ENCODE measurements at regions not wholly inside any gene's neighbourhood (a gene's known extent, or its start where the extent isn't known, plus 50 kb on each side); places are given as distances from the start of the nearest gene placed in this dataset.

DNA sequence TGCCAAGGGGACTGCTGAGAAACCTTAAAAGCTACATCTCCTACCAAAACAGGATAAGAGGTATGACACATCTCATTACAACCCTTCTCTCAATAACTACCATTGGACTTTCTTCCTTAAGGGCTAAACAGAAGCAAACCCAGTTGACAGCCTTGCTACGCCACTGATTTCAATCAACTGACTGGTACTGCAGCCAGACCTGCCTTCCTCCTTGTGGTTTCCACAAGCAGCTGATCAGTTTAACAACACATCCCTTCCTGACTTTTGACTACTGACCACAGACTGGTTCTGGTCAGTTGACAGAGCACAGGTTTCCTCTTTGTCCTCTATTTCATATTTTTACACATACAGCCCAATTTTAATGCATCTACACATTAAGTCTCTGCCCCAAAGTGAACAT, 108.8 kb downstream of the ADAMTS1 start:
- DNase-seq: no peak

DNA sequence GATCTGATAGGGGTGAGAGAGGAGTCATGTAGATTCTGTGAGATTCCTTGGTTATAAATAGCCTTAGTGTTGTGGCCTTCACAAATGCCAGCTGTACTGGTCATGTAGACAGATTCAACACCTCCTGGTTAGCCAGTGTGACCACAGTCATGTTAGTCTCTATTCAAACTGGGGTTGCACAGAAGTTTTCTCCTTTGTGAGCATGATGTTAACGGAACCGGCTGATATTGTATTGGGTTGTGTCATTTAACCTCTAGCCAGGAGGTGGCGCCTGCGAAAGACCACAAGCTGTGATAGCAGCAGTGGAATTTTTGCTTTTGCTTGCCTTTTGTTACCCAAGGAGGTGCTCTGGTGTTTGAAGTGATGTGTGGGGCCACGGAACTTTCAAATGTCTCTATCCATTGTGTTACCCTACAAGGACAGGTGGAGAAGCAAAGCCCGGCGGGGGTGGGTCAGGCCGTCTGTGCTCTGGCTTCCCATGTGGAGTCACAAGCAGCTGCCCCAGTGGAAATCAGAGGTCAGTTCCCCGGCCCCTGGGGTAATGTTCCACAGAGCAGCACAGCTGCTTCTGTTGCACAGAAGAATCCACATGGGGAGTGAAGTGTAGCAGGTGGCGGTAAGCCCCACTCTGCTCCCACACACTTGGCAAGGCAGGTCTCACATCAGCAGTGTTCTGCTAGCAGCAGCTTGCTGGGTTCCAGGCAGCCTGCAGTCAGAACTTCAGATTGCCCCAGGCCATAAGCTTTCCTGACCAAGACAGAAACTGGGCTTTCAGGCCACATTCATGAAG, 112.6 kb downstream of the ADAMTS1 start:
- DNase-seq: peak; percentile 24 to 39 (median 27)

DNA sequence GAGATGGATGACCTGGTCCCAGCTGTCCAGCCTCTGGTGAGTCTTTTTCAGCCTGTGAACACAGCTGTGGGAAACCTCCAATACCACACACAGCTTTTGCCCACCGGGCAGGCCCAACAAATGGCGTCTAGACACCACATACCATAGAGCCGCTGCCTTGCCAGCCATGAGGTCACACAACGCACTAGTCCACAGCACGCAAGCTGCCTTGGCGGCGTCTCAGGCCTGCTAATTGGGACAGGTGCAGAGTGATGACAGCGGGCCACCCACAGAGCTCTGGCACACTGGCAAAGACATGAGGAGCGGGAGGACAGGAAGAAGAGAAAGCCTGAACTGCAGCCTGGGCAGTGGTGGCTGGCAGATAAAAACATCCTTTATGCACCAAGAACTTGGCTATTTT, 125.5 kb downstream of the ADAMTS1 start:
- no peak for DNase-seq

DNA sequence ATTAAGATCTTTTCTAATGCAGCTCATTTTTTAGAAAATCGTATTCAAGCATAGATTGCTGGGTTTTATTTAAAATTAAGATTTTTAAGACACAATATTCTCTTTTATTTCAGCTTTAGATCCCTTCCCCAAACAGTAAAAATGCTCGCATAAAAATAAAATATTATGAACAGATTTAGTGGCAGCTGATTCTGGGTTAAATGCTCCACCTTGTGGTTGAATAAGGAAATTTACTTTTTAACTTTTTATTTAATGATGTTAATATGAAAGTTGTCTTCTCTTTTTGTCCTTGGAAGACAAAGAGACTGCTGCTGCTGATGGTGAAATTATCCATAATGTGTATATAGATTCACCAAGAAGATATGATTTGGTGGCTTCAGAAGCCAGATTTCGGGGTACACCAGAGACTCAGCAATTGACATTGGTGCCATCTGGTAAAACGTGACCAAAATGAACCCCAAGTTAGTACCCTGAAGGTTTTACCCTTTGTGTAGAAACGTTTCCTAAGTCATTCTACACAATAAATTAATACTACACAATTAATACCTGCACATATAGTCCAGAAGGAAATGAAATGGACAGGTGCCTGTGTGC, 128.0 kb downstream of the ADAMTS1 start:
- DNase-seq: peak; percentile 17 to 55 (median 54)

DNA sequence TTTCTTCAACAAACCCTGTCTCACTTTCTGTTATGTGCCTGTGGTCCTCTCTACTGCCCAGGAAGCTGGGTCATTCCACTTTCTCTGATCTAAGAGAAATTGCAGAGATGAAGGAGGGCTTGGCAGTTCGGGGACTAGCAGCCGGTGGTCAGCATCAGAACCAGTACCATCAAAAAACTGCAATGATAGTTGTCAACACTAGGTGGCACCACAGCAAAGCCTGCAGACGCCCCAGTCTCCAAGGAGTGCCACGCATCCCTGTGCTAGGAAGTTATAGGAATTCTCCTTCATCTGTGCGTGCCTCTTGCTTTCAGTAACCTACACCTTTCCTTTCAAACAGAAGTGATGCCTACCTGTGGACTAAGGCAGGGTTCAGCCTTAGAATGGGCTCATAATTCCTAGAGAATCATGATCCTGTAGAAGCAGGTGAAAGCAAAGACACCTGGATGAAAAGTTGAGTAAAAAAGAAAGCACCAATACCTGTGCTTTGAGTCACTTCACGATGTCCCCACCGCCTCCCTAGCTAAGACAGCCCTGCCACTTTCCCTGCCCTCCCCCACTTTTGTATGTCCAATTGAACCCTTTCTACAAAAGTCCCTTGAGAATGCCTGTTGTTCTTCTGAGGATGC, 129.2 kb downstream of the ADAMTS1 start:
- peak; percentile 50 to 65 (median 61) for DNase-seq

DNA sequence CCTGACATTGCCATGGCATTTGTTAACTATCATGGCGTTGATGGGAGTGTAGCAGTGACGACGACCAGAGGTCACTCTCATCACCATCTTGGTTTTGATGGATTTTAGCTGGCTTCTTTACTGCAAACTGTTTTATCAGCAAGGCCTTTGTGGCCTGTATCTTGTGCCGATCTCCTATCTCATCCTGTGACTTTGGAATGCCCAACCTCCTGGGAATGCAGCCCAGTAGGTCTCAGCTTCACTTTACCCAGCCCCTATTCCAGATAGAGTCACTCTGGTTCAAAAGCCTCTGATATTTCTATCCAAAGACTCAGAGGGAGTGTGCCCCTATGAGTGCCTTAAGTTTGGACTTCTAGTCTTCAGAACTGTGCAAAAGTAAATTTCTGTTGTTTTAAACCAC, 130.1 kb downstream of the ADAMTS1 start:
- DNase-seq: no peak

DNA sequence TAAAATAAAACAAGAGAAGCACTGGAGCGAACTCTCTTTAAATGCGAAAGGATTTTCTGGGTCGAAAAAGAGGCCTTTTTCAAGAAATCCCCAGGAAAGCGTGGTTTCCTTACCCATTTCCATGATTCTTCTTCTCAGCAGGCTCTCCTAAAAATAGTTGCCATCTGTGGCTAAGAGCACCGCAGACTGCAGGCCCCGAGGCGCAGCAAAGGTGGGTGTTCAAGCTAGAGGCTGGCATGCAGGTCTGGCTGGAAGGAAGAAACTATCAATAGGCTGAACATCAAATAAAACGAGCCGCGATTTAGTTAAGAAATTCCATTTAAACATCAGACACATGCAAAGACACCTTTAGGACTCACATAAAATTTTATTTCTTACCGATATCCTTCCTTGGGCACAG, 135.1 kb downstream of the ADAMTS1 start:
- DNase-seq: no peak

DNA sequence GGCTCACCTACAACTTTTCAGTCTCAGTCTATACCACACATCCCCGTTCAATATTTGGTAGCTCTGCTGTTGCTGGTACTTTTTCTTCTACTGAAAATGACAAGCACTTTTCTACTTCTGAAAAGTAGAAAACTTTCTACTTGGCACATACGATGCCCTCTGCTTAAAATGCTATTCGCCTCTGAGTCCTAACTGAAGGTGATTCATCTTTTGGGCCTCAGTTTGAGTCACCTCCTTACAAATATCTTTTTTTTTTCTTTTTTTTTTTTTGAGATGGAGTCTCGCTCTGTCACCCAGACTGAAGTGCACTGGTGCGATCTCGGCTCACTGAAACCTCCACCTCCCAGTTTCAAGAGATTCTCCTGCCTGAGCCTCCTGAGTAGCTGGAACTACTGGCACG, 136.0 kb upstream of the CYYR1 start:
- DNase-seq: peak in 1 of 3 donors; percentile 4

DNA sequence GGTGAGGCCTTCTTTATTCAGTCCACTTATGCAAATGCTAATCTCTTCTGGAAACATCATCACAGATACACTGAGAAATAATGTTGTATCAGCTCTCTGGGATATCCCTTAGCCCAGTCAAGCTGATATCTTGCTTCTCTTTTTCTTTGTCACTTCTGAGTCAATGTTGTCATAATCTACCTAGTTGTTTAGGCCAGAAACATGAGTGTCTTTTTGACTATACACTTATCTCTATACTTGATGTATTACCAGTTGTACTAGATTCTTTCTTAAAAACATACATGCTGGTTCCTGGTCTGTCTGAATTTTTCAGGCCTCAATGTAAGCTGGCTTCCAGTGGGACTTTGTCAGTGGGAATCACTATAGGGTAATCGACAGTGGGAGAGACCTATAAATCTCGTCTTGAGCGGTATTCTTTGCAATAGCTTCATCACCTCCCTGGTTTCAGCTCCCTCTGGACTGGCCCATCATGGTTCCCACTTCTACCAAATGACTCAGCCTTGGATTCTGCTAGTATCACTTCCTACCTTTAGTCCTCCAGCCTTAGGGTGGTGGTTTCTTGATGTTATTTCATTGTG, 135.2 kb upstream of the CYYR1 start:
- DNase-seq: no peak

DNA sequence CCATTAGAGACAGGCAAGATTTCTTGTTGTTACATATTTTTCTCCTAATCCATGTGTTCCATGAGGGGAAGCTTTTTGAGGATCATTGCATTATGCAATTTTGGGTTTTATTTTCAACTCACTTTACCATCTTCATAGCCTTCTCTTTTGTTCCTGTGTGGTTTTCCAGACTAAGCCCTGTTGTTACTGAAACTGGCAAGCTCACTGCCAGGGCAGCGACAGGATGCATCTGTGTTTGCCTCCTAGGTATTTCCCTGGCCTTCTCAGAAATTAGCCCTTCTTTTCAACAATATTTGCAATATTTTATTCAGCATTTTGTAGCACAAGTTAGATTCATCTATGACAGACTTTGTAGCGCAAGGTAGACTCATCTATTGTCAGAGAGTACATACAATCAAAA, 134.2 kb upstream of the CYYR1 start:
- DNase-seq: no peak

DNA sequence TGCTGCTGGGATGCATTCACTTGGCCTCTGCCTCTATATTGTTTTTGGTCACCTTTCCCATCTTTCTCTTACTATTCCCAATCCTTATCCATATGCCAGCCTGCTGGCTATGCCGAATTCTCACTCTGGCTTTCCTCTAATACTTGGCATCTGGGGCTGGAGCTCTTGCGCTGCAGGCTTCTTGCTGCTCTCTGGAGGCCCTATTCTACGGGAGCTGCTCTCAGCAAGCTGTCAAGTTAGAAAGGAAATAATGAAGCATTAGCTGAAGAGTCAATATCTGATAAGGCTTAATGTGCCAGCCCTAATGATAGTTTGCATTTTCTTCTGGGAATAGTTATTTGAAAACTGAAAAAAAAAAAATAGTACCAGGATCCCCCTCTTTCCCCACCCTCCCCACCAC, 125.3 kb upstream of the CYYR1 start:
- DNase-seq: no peak

DNA sequence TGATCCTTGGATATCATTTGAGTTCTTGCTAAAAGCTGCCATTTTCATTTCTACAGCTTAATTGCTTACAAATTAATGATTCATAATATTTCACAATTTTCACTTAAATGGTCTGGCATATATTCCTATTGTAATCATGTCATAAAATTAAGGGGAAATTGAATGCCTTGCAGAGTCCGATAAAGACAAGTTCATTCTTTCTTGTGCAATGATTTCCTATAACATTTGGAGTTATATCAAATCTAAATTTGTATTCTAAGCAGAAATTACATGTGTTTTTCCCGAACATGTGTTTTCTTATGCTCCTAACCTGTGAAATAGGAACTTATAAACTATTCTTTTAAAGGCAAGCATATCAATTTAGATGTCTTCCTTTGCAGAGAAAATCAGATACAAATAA, 118.3 kb upstream of the CYYR1 start:
- DNase-seq: no peak

DNA sequence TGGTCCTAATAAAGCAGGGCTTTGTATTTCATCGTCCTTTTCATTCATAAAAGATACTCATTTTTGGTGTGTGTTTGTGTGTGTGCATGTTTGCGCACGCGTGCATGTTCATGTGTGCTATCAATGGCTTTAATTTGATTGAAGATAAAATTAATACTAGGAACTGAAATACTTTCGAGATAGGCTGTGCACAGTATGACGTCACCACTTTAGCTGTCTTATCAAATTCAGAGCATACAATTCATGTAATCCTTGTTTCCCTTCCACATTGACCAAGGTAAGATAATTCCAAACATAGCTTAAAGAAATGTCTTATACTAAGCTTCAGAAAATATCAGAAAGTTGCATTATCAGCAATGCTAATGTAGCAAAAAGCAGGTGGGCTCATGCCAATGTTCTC, 113.6 kb upstream of the CYYR1 start:
- no peak for DNase-seq

DNA sequence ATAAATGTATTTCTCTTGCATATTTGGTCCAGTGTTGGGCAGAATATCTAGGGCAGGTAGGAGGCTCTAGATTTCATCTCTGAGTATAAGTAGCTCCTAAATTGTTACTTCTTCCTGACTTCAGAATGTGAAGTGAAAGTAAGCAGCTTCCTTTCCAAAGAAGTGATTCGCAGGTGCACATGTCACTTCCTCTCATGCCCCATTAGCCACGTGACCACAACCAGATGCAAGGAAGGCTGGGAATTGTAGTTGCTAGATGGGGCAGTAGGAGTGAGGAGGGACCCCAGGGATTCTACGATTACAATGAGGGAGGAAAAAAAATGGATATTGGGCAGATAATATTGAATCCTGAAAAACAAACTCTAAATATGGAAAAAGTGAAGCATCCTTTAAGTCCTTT, 113.2 kb upstream of the CYYR1 start:
- peak in 2 of 3 donors; percentile 4 to 5 for DNase-seq

DNA sequence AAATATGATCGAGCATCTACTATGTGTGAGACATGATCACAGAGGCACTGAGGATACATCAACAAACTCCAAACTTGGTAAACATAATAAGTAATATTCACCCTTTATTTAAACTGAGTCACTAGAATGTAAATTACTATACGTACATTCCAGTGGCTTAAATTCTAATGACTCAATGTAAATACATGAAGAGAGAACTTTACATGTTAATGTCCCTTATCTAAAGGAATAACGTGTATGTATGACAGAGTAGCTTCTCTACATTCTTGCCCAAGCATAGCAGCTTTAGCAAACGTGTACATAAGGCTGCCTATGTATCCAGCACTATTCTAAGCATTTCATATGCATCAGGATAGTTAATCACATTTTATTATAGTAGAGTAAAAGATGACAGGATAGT, 111.8 kb upstream of the CYYR1 start:
- no peak for DNase-seq

DNA sequence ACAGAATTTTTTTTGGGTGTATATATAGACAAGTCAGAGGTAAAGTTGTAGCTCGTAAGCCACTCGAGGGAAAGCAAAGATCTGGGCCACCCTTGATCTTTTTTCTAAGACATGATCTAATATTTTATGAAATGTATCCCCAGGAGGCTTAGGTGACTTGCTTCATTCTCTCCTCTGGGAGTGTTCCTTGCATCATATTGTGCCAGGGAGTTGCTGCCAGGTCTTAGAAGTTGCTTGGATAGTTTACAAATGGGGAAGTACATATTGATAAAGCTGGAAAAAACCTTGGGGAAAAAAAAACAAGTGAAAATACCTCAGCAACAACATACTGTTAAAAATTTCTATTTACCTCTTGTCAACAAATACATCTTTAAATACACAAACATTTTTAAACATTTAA, 110.9 kb upstream of the CYYR1 start:
- no peak for DNase-seq

DNA sequence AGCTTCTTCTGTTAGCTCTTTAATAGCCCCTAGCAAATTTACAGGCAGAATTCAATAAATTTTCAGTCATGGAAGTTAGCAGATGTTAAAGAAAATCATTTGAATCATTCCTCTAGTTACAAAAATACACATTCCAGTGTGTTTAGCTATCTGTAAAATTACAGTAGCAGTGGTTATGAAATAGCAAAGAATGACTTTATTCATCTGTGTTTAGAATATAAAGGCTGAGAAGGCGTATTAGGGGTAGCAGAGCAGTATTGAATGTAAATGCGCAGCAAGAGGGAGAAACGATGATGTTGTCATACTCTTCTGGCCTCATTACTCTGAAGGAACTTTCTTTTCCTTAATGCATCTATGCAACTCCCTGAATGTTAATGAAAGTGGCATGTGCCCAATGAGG, 106.2 kb upstream of the CYYR1 start:
- DNase-seq: no peak

DNA sequence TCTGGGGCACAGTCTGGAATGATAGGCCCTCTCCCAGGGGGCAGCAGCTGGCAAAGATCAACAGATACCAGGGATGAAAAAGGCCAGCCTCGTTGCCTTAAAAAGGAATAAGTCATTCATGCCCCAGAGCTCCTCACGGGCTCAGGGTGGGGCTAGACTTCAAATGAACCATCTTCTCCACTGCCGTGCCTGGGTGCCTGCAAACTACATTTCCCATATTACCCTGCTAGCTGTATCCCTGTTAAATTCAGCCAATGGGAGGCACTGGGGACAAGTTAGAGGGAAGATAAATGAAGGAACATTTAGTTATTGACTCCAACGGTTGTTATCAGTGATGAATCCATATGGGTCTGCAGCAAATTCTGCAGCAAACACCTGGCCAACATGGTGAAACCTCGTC, 101.2 kb upstream of the CYYR1 start:
- no peak for DNase-seq

DNA sequence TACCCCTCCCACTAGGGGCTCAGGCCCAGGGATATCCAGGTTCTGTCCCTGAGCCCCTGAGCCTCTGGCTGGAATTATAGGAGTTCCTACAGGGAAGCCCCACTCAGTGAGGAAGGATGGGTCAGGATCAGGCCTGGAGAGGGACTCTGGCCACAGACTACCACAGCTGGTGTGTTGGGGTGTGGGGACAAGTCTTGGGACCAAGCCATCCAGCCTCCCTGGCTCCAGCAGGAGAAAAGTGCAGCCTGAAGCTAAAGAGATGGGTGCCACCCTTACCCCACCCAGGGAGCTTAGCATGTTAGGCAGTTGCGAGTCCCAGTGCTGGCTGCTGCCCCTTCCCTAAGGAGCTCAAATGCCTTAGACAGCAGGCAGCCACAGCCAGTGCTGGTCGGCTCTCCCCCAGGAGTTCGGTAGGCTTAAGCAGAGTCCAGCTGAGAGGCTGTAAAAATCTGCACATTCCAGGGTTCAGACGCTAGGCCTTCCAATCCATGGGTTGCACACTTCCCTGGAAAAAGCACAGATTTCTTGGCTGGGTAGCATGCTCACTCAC, 96.2 kb upstream of the CYYR1 start:
- no peak for DNase-seq

DNA sequence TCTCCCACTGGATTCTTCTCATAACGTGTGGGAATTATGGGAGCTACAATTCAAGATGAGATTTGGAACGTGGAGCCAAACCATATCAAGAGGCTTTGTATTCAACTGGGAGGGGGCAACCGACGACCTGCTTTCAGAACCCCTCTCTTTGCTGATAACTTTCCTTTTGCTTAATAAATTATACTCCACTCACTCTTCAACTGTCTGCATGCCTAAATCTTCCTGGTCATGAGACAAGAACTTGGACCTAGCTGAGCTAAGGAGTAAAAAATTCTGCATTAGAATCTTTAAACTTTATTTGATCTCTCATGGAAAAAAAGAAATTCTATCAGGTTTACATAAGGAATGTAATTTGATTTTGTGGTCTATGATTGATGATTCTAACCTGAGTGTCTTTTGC, 86.7 kb upstream of the CYYR1 start:
- no peak for DNase-seq

DNA sequence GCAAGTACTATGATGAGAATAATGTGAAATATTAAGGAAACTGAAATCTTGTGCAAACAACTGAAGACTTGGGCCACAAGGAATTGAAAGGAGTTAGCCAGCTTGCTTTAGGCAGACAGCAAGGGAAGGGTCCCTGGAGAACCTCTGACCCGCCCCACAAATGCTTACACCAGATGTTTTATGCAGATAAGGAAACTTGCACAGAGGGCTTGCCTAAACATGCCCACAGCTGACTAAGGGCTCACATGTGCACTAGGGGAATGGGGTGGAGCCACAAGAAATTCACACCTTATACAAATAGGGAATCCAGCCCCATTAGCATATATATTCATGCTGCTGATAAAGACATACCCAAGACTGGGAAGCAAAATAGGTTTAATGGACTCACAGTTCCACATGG, 86.1 kb upstream of the CYYR1 start:
- no peak for DNase-seq

DNA sequence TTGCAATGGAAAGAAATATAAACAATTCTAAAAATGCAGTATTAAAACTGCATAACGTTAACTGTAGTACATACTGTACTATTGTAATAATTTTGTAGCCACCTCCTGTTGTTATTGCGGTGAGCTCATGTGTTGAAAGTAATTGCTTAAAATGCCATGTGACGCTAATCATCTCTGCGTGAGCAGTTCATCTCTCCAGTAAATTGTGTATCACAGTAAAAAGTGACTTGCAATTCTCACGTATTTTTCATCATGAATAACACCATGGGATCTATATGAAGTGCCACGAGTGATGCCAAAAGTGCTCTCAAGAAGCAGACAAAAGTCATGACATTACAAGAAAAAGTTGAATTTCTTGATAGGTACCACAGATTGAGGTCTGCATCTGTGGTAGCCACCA, 82.4 kb upstream of the CYYR1 start:
- DNase-seq: no peak

DNA sequence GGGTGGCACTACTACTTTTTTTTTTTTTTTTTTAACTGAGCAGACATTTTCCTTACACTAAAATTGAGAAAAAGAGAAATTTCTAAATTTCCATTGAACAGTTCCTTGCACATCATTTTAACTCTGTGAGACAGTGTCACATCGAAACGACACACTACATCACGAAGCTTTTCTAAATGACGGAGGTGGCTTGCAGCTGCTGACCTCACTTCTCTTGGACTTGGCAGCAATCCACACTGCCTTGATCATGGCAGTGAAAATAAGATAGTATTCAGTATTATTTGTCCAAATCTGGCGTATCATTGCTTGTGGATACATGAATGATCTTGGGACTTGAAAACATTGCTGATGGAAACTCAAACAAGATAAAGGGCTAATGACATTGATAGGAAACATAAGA, 80.3 kb upstream of the CYYR1 start:
- no peak for DNase-seq

DNA sequence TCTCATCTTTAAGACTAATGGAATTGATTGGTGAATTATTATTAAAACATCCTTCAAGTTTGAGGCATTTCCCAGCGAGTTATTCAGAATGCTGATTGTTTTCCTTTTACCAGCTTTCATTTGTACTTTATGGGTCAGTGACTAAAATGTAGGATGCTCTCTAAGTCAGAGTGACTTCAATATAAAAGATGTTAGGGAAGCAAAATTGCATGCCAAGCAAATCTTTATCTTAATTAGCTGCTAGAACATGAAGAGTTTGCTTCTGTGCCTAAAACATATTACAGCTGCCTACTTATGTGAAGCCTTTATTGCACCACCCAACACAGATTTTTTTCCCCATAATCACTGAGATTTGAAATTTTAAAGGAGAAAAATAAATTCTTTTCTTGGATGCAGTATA, 79.8 kb upstream of the CYYR1 start:
- no peak for DNase-seq

Data from suppressor macrophage treated with lipopolysaccharide for 1 hour (primary cell).